ENCODE measurements at regions not wholly inside any gene's neighbourhood (a gene's known extent, or its start where the extent isn't known, plus 50 kb on each side); places are given as distances from the start of the nearest gene placed in this dataset.

DNA sequence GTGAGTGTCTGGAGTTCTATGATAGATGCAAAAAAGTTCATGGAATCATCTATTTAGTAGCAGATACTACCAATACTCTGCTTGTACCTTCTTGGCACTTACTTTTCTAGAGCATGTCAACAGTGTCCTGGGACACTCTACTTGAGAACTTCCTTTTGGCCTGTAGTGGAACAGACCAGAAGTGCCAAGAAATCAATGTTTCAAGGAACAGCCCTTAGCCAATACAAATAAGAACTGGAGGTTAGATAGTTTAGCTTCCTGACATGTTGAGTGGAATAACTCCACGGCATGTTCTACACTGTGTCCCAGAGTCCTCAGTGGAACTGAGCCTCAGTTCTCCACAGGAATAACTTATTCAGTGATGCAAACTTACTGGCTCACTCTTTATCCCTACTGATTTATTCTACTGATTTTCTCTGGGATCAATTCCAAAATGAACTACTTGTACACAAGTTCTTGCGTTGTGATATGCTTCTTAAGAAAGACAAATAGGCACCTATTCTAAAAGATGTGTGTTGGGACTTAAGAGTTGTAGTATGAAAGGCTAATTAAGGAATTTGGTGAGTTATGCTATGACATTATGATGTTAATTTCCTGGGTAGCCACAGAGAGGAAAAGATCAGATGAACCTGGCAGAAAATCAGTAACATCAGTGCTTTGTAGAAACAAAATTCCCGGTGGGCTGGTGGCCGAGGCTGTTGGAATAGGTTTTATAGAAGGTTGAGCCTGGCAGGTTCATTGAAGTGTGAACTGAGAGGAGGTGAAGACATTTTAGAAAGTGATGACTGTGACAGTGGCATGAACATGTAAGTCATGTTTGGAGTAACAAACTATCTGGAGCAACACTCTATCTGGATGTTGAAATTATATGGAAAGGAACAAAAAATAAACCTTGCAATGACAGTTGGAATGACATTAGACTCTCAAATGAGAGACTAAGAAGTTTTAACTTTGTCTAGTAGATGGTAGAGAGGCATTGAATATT, 101.8 kb upstream of the RBMS3 start:
- TF ChIP-seq, protein P1, sequence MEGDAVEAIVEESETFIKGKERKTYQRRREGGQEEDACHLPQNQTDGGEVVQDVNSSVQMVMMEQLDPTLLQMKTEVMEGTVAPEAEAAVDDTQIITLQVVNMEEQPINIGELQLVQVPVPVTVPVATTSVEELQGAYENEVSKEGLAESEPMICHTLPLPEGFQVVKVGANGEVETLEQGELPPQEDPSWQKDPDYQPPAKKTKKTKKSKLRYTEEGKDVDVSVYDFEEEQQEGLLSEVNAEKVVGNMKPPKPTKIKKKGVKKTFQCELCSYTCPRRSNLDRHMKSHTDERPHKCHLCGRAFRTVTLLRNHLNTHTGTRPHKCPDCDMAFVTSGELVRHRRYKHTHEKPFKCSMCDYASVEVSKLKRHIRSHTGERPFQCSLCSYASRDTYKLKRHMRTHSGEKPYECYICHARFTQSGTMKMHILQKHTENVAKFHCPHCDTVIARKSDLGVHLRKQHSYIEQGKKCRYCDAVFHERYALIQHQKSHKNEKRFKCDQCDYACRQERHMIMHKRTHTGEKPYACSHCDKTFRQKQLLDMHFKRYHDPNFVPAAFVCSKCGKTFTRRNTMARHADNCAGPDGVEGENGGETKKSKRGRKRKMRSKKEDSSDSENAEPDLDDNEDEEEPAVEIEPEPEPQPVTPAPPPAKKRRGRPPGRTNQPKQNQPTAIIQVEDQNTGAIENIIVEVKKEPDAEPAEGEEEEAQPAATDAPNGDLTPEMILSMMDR (conservative IDR thresholded peaks at IDR 0.05): no peak
- no peak for TF ChIP-seq ZFX (IDR thresholded peaks at IDR 0.05)
